ENCODE measurements at regions not wholly inside any gene's neighbourhood (a gene's known extent, or its start where the extent isn't known, plus 50 kb on each side); places are given as distances from the start of the nearest gene placed in this dataset.

DNA sequence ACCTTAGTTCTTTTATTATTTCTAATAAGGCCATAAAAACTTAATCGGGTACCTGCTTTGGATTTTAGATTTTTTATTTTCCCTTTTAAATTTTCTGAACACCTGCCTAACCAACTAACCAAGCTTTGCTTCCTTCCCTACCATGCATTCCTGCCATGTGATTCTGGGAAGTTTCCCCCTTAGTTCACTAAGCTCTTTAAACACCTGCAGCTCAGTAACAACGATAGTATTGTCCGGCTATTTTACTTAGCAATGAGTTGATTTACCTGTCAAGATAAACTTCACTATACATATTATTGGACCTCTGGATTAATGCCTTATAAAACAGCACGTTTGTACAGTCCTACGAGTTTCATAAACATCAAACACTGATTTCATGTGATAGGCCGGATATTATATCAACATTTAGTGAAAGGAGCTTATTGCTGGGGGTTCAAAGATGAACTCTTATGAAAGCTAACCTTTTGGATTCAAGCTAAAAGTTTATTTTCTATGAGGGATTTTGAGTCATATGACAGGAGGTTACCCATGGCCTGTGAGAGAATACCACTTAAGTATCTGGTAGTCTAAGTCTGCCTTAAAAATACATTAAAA is 81.0 kb upstream of the STARD13 start:
- Histone ChIP-seq H3K36me3 (no peaks in the 10 kb centered on the region), H3K4me3 (ENCODE audit: low read depth, low read length) (no peak overlapping the region), H3K27ac (no peak overlapping the region), H3K27me3 (ENCODE audit: insufficient read depth, low read depth, severe bottlenecking) (no peaks in the 10 kb centered on the region), H3K9me3 (ENCODE audit: severe bottlenecking) (no peaks in the 10 kb centered on the region)
- DNase-seq: no peak
- TF ChIP-seq CTCF (IDR thresholded peaks at IDR 0.05; ENCODE audit: low read depth, low read length): no peak

GRCh38 chr13:33367171-33367895 is 81.8 kb upstream of the STARD13 start:
- DNase-seq: no peak
- H3K9me3 ChIP-seq (ENCODE audit: severe bottlenecking): no peaks in the 10 kb centered on the region
- no peak overlapping the region for H3K27ac ChIP-seq
- TF ChIP-seq CTCF (IDR thresholded peaks at IDR 0.05; ENCODE audit: low read depth, low read length): no peak
- H3K36me3 ChIP-seq: no peaks in the 10 kb centered on the region
- H3K27me3 ChIP-seq (ENCODE audit: insufficient read depth, low read depth, severe bottlenecking): no peaks in the 10 kb centered on the region
- no peak overlapping the region for H3K4me3 ChIP-seq (ENCODE audit: low read depth, low read length)

DNA sequence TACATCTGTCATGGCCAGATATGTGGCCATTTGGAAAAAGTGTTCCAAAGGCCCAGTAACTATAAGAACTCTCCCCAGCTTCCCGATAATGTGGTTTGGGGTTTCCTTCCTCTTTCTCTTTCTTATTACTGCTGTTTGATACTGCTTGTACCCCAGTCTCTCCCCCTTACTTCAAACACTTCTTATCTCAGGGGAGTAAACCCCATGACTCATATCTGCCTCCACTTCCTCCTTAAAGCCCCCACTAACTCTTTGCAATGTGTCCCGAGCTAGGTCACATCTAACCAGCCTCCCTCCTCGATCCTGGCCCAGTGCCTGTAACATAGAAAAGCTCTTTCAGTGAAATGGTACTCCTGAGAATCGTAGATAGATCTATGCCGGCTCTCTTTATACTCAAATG is 82.4 kb upstream of the STARD13 start:
- TF ChIP-seq CTCF (IDR thresholded peaks at IDR 0.05; ENCODE audit: low read depth, low read length): no peak
- H3K27ac ChIP-seq: no peak overlapping the region
- H3K9me3 ChIP-seq (ENCODE audit: severe bottlenecking): no peaks in the 10 kb centered on the region
- no peaks in the 10 kb centered on the region for H3K36me3 ChIP-seq
- no peak overlapping the region for H3K4me3 ChIP-seq (ENCODE audit: low read depth, low read length)
- no peak for DNase-seq
- no peaks in the 10 kb centered on the region for H3K27me3 ChIP-seq (ENCODE audit: insufficient read depth, low read depth, severe bottlenecking)

GRCh38 chr13:33369073-33369472 is 83.5 kb upstream of the STARD13 start:
- no peak for TF ChIP-seq CTCF (IDR thresholded peaks at IDR 0.05; ENCODE audit: low read depth, low read length)
- Histone ChIP-seq H3K27me3 (ENCODE audit: insufficient read depth, low read depth, severe bottlenecking) (no peaks in the 10 kb centered on the region), H3K27ac (no peak overlapping the region), H3K36me3 (no peaks in the 10 kb centered on the region), H3K9me3 (ENCODE audit: severe bottlenecking) (no peaks in the 10 kb centered on the region), H3K4me3 (ENCODE audit: low read depth, low read length) (no peak overlapping the region)
- no peak for DNase-seq

DNA sequence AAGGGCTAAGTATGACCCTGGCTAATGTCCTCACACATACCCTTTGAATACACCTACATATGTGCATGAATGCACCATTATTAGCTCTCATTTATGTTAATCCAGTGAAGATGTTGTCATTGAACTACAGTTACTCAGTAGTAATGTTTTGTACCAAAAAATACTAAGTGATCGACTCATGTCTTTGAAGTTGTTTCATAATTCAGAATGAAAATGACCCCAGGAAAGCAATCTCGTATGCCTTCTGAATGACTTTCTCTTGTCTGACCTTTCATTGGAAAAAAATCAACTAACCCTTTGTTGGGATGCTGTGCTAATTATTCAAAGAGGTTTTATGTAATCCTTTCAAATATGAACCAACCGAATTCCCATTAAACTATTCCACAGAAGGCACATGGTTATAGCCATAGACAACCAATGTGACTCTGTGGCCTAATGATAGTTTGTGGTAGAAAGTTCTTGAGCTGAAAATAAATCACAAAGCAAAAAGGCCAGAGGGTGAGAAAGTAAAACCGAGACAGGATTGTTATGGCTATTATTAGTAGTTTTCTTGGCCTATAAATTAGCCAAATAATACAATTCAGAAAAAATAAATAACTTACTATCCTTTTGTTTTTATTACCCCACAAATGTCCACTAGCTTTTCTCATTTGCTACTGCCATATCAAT is 86.8 kb upstream of the STARD13 start:
- Histone ChIP-seq H3K9me3 (ENCODE audit: severe bottlenecking) (no peaks in the 10 kb centered on the region), H3K36me3 (no peaks in the 10 kb centered on the region), H3K27me3 (ENCODE audit: insufficient read depth, low read depth, severe bottlenecking) (no peaks in the 10 kb centered on the region), H3K4me3 (ENCODE audit: low read depth, low read length) (no peak overlapping the region), H3K27ac (no peak overlapping the region)
- no peak for DNase-seq
- TF ChIP-seq CTCF (IDR thresholded peaks at IDR 0.05; ENCODE audit: low read depth, low read length): no peak

All from WERI-Rb-1 (cell line).